Stimulated activated CD8-positive, alpha-beta memory T cell treated with anti-CD3 and anti-CD28 coated beads, Interleukin-15, amount 100 ng/mL, for 24 hours (primary cell): ENCODE measurements at regions not wholly inside any gene's neighbourhood (a gene's known extent, or its start where the extent isn't known, plus 50 kb on each side); places are given as distances from the start of the nearest gene placed in this dataset.
"Not testable (repeated sequence)": the region's sequence is repeated elsewhere in the genome, so short reads cannot be mapped to it uniquely, and the experiment has no call there.

Source experiments
- DNase-seq: peaks from one replicate; pipeline ENCODE4 v3.0.0-alpha.2; 2020; ENCODE audit warnings: low read depth

DNA sequence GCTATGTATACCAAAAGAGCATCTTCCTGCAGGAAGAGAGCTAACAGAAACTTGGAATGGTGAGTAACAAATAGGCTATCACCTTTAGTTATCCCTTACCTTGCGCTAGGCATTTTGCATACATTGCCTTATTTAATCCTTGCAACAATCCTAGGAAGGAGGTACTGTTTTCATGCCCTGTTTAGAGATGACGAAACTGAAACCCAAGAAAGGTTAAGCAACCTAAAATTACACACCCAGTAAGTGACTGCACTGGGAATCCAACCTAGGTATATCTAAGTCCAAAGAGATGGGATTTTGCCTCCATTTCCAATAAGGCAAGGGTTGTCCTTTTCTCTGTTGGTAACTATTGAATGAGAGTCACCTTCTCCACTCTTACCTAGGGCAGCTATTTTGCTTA lies 144.5 kb downstream of the TM2D1 start:
- no peak for DNase-seq

DNA sequence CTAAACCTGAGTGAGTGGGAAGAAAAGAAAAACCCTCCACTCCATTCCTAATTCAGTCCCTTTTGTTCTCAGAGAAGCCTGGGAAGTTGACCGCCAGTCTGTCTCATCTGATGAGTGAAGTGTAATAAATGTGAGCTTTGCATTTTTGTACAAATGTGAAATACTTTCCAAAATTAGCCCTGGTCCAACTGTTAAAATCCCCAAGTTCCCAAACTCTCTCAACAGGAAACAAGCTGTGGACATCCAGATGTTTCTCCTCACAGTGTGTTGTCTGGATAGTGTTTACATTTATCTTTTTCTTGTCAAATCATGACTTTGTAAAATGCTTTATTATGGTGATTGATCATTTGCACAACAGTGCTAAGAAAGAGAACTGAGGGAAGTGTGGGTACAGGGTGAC lies 145.1 kb downstream of the TM2D1 start:
- no peak for DNase-seq

DNA sequence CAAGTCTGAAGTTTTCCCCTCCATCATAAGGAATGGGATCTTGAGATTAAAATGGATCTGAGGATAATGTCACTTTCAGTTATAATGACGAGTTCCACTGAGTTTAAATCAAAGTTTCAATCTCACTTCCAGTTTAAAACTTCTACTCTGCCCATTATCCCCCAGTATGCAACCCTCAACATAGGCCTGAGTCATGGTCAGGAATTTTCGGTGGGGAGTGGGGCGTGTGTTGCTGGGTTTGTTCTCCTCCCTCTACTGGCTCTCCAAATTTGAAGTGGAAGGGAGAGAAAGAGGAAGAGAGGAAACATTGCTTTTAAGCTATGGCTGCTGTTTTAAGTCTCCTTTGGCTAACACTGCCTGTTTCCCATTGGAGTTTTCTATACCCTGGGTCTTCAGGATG lies 152.9 kb downstream of the TM2D1 start:
- no peak for DNase-seq

DNA sequence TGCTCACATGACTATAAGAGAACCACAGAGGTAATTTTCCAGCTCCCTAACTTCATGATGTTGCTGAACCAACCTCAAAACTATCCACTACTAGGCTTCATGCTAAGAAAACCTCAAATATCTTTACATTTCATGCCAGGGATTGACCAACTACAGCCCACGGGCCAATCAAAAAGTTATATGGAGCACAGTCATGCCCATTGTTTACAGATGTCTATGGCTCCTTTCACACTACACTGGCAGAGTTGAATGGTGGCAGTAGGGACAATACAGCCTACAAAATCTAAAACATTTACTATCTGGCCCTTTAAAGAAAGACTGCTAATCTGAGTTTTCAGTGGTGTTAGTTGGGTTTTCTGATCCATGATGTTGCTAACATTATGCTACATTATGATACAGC lies 154.8 kb downstream of the TM2D1 start:
- no peak for DNase-seq

DNA sequence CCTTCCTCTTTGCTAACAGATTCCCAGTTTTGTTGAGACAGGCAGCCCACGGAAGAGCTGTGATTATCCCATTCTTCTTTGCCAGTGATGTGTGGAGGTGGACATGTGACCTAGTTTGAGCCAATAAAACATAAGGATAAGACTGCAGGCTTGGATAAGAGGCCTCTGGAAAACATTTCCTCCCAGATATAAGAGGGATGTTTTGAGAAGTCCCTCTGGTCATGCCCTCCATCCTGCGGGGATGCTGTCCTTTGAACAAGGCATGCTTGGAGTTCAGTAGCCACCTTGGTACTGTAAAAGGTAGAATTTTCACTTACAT lies 155.7 kb downstream of the TM2D1 start:
- DNase-seq = no peak

DNA sequence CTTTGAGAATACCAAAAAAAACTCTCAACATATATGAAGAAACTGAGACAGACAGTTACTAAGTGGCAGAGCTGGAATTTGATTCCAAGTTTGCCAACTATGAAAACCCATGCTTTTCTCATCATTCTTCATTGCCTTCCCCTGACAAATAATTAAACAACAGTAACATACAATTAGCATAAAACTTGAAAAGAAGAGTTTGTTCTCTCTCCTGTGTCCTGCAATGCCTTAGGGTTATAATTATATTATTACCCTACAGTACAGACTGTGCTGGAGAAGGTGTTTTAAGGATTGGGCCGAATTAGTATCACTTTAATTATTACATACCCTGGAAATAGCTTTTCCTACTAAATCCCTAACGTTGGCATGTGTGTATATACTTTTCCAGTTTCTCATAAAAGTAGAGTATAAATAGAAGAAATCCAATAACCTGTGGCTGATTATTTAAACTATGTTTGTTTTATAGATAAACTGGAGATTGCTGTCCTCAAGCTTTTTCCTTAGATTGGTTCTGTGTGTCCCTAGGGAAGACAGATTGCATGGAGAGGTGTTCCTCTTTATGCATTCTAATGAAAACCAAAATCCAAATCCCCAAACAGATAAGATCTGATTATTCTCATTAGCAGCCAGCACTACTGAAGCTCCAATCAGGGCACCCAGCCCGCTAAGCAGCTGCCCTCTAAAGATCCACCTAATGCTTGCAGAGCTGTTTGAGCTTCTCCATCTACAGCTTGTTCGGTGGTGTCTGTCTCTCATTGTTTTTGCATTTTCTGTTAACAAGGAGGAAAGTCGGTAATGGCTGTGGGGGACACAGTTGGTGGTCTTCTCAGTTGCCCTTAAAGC lies 156.3 kb downstream of the TM2D1 start:
- DNase-seq = no peak

DNA sequence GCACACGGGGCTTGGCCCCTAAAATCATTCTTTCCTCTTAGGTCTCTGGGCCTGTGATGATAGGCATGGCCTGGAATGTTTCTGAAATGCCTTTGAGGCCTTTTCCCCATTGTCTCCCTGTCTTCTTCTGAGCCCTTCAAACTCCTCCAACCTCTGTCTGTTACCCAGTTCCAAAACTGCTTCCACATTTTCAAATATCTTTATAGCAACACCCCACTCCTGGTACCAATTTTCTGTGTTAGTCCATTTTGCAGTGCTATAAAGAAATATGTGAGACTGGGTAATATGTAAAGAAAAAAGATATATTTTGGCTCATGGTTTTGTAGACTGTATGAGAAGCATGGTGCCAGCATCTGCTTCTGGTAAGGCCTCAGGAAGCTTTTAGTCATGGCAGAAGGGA lies 158.8 kb downstream of the TM2D1 start:
- no peak for DNase-seq

DNA sequence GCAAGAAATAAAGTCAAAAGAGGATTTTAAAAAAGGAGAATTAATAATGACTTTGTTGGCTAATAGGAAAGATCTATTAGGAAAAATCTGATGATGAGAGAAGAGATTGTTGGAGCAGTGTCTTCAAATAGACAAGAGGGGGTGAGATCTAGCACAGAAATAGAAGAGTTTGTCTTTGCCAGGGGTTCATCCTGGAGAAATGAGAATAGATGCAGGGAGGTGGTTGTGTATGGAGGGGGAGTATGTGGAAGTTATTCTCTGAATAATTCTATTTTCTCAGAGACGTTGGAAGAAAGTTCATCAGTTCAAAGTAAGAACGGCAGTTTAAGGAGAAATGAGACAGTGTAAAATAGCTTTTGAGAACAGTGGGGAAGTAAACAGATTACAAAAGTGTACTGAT lies 161.3 kb downstream of the TM2D1 start:
- no peak for DNase-seq

DNA sequence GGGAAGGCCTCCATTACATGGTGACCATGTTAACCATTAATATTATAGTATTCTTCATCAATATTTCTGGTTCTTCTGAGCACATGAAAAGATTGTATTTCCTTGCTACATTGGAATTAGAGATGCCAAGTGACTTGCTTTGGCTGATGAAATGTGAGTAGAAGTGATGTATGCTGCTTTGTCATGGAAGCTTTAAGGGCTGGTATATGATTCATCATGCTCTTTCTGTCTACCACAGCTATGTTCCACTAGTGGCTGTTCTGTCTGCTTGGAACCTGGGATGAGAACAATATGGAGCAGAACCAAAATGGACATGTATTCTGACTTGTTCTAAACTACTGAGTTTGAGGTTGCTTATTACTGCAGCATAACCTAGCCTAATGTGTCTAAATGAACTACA lies 163.3 kb downstream of the TM2D1 start:
- no peak for DNase-seq

DNA sequence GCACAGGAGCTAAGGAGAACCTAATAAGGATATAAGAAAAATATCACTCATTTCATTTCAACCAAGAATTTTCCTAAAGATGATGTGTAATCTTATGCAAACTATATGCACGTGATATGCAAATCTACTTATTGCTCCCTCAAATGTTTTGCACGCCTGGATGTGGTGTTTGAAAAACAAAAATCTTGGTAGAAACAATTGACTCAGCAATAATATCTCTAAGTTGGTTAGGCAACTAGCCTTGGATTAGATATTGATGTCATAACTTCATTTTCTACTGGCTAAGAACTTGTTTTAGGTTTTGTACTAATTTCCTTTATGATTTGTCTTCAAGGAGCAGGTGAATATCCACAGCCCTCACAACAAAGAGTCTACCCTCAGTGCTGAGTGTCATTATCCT lies 164.6 kb downstream of the TM2D1 start:
- no peak for DNase-seq

DNA sequence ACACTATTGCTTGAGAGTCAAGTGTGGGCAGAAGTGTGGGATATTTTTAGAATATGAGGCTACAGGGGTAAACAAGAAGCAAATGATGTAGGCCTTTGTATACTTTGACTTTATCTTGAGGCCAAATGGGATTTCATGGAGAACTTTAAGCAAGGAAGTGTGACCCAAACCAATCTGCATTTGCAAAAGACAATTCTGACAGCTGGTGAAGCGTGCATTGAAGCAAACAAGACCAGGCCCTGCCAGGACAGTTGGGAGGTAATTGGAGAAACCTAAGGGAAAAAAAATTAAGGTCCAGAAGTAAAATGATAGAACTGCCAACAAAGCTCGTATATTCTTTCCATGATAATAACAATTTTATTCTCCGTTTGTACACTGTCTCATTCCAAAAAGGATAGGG lies 168.3 kb downstream of the TM2D1 start:
- no peak for DNase-seq

DNA sequence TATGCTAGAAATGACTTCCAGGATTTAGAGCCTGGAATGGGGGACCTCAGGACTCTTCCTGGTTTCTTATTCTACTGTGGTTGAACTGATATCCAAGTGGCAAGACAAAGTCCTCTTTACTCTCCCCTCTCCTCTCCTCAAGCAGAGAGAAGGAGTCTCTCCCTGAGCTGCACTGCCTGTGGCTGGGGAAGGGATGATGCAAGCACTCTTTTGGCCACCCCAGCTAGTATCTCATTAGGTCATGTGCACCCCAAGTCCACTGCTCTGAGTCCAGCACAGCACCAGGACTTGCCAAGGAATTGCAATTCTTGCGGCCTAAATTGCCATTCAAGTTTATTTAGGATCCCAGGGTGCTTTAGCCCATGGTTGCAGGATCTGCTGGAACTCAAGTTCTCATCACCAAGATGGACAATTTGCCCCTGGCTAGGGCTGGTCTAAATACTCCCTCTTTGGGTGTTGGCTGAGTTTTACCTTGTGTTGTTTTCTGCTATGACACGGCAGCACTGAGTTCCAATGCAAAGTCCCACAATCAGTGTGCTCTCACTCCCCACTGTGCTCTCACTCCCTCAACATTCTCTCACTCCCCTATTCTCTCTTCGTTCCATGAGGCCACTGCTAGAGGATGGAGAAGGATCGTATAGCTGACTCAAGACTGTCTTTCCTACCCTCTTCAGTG lies 172.2 kb downstream of the TM2D1 start:
- no peak for DNase-seq

DNA sequence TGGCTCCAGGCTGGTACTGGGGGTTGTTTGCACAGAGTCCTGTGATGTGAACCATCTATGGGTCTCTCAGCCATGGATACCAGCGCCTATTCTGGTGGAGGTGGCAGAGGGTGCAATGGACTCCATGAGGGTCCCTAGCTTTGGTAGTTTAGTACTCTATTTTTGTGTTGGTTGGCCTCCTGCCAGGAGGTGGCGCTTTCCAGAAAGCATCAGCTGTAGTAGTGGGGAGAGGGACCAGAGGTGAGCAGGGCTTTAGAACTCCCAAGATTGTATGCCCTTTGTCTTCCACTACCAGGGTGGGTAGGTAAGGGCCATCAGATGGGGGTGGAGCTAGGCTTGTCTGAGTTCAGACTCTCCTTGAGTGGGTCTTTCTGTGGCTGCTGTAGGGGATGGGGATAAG lies 177.6 kb downstream of the TM2D1 start:
- DNase-seq = not testable (repeated sequence)

DNA sequence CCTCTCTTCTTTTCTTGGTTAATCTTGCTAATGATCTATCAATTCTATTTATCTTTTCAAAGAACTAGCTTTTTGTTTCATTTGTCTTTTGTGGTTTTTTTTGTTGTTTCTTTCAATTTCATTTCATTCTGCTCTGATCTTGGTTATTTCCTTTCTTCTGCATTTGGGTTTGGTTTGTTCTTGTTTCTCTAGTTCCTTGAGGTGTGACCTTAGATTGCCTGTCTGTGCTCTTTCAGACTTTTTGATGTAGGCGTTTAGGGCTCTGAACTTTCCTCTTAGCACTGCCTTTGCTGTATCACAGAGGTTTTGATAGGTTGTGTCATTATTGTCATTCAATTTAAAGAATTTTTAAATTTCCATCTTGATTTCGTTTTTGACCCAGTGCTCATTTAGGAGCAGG lies 180.1 kb downstream of the TM2D1 start:
- DNase-seq = not testable (repeated sequence)

DNA sequence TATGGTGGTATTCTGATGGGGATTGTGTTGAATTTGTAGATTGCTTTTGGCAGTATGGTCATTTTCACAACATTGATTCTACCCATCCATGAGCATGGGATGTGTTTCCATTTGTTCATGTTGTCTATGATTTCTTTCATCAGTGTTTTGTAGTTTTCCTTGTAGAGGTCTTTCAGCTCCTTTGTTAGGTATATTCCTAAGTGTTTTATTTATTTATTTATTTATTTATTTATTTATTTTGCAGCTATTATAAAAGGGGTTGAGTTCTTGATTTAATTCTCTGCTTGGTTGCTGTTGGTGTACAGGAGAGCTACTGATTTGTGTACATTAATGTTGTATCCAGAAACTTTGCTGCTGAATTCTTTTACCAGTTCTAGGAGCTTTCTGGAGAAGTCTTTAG lies 181.4 kb downstream of the TM2D1 start:
- DNase-seq = not testable (repeated sequence)

DNA sequence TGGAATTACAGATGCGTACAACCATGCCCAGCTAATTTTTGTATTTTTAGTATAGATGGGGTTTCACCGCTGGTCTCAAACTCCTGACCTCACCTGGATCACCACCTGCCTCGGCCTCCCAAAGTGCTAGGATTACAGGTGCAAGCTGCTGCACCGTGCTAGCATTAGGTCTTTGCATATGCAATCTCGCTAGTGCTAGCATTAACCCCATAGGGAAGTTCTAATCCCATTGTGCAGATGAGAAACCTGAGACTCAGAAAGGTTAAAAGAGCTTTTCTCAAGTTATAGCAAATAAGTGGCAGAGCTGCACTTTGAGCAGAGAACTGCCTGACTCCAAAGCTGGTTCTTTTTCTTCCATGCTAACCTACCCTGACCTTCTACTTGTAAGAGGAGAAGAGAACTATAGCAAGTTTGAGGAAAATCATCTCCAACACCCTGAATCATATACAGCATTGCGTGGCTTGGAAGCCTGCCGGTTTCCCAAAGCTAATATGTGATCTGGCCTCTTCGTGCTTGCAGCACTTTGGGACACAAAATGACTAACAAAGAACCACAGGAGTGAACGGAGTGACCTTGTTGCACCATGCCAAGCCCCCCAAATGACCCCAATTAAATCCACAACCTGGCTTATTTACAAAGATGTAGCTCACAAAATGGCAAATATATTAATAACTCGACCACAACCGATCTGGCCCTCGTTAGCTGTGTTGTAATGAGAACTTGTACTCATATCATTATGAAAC lies 185.1 kb downstream of the TM2D1 start:
- no peak for DNase-seq

DNA sequence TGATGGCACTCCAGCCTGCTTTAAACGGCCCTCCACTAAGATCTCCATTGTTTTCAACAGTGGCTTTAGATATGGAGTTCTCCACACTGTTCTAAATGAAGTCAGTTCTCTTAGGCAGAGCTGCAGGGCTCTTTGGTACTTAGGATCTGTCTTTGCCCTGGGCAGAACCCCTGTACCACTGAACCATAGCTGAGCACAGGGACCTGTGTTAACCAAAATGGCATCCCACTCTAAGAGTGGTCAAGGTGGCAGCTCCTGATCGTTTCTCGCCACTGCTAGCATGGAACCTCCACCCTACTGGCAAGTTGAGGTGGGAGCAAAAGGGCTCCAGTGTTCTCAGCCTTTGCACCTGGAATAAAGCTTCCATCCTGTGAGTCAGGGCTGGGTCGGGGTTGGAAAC lies 186.7 kb downstream of the TM2D1 start:
- no peak for DNase-seq

DNA sequence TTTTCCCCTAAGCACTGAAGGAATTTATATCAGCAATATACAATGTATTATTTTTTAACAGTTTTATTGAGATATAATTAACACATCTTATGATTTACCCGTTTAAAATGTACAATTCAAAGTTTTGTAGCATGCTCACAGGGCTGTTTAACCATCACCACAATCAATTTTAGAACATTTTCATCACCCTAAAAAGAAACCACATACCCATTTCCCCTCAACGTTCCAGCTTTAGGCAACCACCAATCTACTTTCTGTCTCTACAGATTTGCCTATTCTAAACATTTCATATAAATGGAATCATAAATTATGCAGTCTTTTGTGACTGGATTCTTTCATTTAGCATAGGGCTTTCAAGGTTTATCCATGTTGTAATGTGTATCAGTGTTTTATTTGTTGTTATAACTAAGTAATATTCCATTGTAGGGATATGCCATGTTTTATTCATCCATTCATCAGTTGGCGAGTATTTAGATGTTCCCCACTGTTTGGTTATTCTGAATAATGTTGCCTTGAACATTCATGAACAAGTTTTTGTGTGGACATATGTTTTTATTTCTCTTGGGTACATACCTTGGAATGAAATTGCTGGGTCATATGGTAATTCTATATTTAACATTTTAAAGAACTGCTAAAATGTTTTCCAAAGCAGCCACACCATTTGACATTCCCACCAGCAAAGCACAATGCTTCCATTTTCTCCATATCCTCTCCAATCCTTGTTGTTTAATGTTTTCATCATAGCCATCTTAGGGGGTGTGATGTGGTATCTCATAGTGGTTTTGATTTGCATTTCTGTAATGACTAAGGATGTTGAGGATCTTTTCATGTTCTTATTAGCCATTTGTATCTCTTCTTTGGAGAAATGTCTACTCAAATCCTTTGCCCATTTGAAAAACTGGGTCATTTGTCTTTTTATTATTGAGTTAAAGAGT lies 188.5 kb downstream of the TM2D1 start:
- DNase-seq = no peak

DNA sequence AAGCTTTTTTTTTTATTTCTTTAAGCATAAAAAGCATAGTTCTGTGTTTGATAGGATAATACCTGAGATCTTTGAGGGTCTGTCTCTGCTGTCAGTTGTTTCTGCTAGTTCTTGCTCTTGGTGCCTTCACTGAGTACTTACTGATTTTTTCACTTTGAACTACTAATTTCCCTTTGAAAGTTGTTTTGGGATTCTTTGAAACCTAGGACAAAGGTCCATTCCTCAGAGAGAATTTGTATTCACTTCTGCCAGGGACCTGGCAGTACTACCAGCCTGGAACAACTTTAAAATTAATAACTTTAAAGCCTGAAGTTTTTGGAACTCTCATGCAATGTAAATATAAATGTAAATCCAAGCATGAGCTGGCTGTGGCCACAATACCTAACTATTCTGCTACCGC lies 190.1 kb downstream of the TM2D1 start:
- DNase-seq = no peak

DNA sequence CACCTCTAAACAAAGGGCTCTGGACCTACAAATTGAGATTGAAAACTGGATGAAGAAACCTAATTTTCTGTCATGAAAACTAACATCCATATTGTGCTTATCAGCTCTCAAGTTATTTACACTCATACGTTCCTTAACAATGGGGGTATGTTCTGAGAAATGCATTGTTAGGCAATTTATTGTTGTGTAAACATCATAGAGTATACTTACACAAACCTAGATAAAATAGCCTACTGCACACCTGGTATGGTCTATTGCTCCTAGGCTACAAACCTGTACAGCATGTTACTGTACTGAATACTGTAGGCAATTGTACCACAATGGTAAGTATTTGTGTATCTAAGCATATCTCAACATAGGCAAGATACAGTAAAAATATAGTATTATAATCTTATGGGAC lies 191.4 kb downstream of the TM2D1 start:
- no peak for DNase-seq

DNA sequence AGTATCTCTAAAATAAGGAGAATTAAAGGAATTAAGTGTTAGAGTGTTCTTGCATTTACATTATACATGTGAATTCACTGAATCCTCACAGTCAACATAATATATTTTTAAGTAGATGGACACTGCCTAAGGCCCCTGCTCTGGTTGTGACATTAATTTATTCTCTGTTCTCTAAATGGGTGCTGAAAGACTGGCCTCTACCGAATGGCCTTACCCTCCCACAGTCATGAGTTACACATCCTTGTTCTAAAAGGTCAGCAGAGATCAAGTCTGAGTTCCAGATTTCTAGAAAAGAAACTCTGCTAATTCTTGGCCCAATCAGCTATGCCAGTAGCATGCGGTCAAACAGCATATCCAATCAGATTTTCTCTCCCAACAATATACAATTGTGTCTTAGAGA lies 193.2 kb downstream of the TM2D1 start:
- DNase-seq = no peak
